GM13976 (cell line): ENCODE measurements at regions not wholly inside any gene's neighbourhood (a gene's known extent, or its start where the extent isn't known, plus 50 kb on each side); places are given as distances from the start of the nearest gene placed in this dataset.
"Not testable (repeated sequence)": the region's sequence is repeated elsewhere in the genome, so short reads cannot be mapped to it uniquely, and the experiment has no call there.

ENCODE experiments used
- DNase-seq: peaks from one replicate; pipeline ENCODE4 v3.0.0; 2012; ENCODE audit warnings: low spot score
- in situ Hi-C: fragments of 300-500 bp; cut with MboI; formaldehyde crosslinking; loops from one replicate; pipeline ENCODE4 v1.12.0; 2022; ENCODE audit warnings: low sequenced_read_pairs, mixed read lengths, inconsistent platforms; ENCODE audit not compliant: unreplicated experiment
- TF ChIP-seq, protein P1 (sequence below): IDR thresholded peaks from 2 replicates; pipeline ENCODE4 v1.5.1; 2012; ENCODE audit warnings: borderline replicate concordance, mild to moderate bottlenecking; ENCODE audit not compliant: insufficient read depth; ENCODE audit errors: extremely low read depth, missing control alignments, control extremely low read depth

DNA sequence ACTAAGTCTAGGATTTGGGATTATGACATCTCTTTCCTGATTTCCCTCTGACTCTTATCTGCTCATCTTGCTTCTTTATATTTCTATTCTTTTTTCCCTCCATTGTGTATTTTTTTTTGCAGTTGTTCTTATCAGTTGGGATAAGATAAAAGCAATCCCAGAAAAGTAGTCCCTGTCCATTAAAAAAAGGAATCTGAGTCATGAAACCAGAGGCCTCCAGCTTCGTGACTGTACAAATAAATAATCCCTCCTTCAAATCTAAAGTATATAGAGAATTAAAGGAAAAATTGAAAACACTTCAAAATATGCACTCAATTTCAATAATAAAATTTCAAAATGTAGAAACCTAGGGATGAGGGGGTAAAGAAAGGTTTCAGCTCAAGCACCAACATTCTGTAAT lies 317.8 kb upstream of the NT5E start:
- in situ Hi-C loops: no loop called here
- TF ChIP-seq, protein P1, sequence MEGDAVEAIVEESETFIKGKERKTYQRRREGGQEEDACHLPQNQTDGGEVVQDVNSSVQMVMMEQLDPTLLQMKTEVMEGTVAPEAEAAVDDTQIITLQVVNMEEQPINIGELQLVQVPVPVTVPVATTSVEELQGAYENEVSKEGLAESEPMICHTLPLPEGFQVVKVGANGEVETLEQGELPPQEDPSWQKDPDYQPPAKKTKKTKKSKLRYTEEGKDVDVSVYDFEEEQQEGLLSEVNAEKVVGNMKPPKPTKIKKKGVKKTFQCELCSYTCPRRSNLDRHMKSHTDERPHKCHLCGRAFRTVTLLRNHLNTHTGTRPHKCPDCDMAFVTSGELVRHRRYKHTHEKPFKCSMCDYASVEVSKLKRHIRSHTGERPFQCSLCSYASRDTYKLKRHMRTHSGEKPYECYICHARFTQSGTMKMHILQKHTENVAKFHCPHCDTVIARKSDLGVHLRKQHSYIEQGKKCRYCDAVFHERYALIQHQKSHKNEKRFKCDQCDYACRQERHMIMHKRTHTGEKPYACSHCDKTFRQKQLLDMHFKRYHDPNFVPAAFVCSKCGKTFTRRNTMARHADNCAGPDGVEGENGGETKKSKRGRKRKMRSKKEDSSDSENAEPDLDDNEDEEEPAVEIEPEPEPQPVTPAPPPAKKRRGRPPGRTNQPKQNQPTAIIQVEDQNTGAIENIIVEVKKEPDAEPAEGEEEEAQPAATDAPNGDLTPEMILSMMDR: no peak
- DNase-seq: no peak

DNA sequence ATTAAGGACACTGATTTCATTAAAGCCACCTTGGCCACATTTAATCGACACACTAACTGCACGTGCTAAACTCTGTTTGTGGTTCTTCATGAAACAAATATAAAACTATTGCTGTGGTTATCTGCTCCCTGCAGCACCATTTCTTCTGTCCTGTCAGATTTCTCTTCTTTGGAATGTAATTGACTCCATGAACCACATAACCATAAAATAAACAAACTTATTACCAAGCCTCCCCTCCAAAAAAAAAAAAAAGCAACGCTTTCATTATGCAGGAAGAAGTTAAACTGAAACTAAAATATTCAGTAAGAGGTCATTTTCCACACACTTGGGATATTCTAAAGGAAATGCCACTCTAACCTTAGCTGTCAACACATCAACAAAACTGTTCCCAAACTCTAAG lies 319.1 kb upstream of the NT5E start:
- in situ Hi-C loops: no loop called here
- TF ChIP-seq, protein P1: no peak
- DNase-seq: no peak

DNA sequence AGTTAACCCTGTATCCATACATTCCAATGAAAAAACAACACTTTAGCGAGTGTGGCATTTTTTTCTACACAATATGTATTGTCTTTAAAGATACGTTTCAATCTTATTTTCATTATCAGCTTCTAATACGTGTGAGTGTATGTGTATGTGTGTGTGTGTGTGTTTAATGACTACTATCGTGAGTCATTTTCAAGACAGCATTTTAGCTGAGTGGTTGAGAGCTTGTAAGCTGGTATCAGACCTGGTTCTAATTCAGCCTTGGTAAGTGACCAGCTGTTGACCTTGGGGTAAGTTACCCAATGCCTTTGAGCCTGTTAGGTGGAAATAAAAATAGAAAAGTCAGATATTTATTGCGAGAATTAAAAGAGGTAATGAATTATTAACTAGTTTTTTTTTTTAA lies 320.0 kb upstream of the NT5E start:
- TF ChIP-seq, protein P1: no peak
- in situ Hi-C loops: no loop called here
- no peak for DNase-seq

DNA sequence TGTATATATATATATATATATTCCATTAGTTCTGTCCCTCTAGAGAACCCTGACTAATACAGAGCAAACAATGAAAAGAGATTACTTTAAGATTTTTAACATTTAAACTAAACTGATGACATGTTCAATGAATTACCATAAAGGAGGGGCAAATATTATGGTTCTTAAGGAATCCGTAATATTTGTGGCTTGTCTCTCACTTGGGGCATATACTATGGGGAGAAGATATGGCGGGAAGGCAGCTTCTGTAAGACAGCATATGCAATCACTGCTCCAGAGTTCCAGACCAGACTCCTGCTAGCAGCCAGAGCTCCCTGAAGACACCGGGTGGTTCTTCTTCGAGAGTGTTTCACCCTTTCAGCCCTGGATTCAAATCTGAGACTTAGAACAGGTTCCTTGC lies 321.1 kb upstream of the NT5E start:
- no peak for DNase-seq
- in situ Hi-C loops: no loop called here
- TF ChIP-seq, protein P1: no peak

DNA sequence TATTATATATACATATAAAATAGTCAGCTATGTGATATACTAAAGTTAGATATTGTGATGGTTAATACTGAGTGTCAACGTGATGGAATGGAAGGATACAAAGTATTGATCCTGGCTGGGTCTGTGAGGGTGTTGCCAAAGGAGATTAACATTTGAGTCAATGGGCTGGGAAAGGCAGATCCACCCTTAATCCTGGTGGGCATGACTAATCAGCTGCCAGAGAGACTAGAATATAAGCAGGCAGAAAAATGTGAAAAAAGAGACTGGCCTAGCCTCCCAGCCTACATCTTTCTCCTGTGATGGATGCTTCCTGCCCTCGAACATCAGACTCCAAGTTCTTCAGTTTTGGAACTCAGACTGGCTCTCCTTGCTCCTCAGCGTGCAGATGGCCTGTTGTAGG lies 321.6 kb upstream of the NT5E start:
- DNase-seq, in situ Hi-C loops: not testable (repeated sequence)

DNA sequence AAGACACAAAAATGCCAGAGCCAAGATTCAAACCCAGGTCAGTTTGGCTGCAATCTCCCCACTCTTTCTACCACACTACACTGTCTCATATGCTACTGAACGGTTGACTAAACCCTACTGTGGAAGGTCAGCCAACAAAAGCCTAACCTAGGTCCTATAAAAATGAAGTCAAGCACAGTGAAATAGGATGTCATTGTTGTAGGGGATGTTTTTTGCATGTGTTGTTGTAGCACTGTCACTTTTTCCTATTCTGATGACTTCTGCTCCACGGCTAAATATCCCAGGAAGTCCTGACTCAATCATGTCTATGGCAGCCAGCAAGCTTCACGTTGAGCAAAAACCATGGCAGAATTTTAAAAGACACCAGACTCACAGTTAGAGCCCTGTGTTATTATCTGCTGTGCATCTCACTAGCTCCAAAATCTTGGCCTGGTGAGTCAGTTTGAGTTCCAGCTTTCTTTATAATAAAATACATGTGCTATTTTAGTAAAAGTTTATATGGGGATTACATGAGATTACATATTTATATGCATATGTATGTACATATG lies 322.1 kb upstream of the NT5E start:
- in situ Hi-C loops: no loop called here

DNA sequence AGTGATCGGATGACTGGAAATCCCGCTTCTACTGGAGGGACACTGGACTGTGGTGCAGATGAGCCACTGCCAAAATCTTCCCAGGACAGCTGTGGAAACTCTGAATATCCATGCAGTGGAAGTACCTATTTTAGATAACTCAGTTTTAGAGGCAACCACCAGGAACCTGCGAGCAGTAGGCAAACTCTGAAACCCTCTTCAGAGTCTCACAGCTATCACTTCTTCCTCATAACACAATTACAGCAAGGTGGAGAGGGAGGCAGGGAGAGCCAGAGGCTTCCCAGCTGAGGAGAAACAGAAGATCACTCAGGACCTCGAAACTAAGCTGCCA lies 322.8 kb upstream of the NT5E start:
- in situ Hi-C loops: no loop called here
- DNase-seq: no peak
- TF ChIP-seq, protein P1: no peak

More for the DNA sequence above, 322.1 kb upstream of the NT5E start:
- TF ChIP-seq, protein P1: no peak
- DNase-seq: no peak
